ENCODE measurements at regions not wholly inside any gene's neighbourhood (a gene's known extent, or its start where the extent isn't known, plus 50 kb on each side); places are given as distances from the start of the nearest gene placed in this dataset.

- Histone ChIP-seq H3K36me3 (ENCODE audit: control insufficient read depth, insufficient read depth, low read length) (no peaks in the 10 kb centered on the region), H3K4me3 (ENCODE audit: low read depth, low read length) (no peak overlapping the region), H3K27me3 (replicated peaks; ENCODE audit: control insufficient read depth, insufficient read depth, low read length) (no peaks in the 10 kb centered on the region), H3K9me3 (no peaks in the 10 kb centered on the region), H3K4me1 (no peaks in the 10 kb centered on the region)
- H3K36me3 Mint-ChIP-seq (ENCODE audit: insufficient read depth, unreplicated experiment): no peaks in the 10 kb centered on the region
- peaks cover 4% of the 10 kb centered on the region for H3K27me3 Mint-ChIP-seq (ENCODE audit: insufficient read depth, unreplicated experiment)
- H3K4me3 Mint-ChIP-seq (ENCODE audit: unreplicated experiment): no peak overlapping the region
- CTCF ChIA-PET: no interaction called here
- no peak for DNase-seq
- no peak overlapping the region for H3K27ac Mint-ChIP-seq (ENCODE audit: unreplicated experiment)
- BruUV-seq (replicated peaks): no TSS peak
- intact Hi-C loops (cut with micrococcal nuclease; ENCODE audit: unreplicated experiment): no loop called here
- H3K9me3 Mint-ChIP-seq (ENCODE audit: unreplicated experiment): no peaks in the 10 kb centered on the region
- POLR2A ChIA-PET: no interaction called here
- no peak for TF ChIP-seq CTCF (IDR thresholded peaks at IDR 0.05; ENCODE audit: insufficient read depth in 1 of 2, low read depth in 1 of 2, low read length in 1 of 2, severe bottlenecking in 1 of 2, unreplicated experiment in 1 of 2)
- H3K4me1 Mint-ChIP-seq (ENCODE audit: low read depth, unreplicated experiment): no peaks in the 10 kb centered on the region
Measured at GRCh38 chr21:26281506-26281905, 110.9 kb upstream of the APP start.

GRCh38 chr21:26280775-26281174, 110.2 kb upstream of the APP start:
- BruUV-seq (replicated peaks): no TSS peak
- Mint-ChIP-seq H3K27ac (ENCODE audit: unreplicated experiment) (no peak overlapping the region), H3K9me3 (ENCODE audit: unreplicated experiment) (no peaks in the 10 kb centered on the region), H3K4me1 (ENCODE audit: low read depth, unreplicated experiment) (no peaks in the 10 kb centered on the region), H3K27me3 (ENCODE audit: insufficient read depth, unreplicated experiment) (peaks cover 4% of the 10 kb centered on the region), H3K36me3 (ENCODE audit: insufficient read depth, unreplicated experiment) (no peaks in the 10 kb centered on the region), H3K4me3 (ENCODE audit: unreplicated experiment) (no peak overlapping the region)
- Histone ChIP-seq H3K27me3 (replicated peaks; ENCODE audit: control insufficient read depth, insufficient read depth, low read length) (no peaks in the 10 kb centered on the region), H3K9me3 (no peaks in the 10 kb centered on the region), H3K4me1 (no peaks in the 10 kb centered on the region), H3K4me3 (ENCODE audit: low read depth, low read length) (no peak overlapping the region), H3K36me3 (ENCODE audit: control insufficient read depth, insufficient read depth, low read length) (no peaks in the 10 kb centered on the region)
- ChIA-PET CTCF (interaction anchor here (0.6 kb wide), 1 partner anchor 380 kb away, joined by 3 read pairs; no protein-coding TSS in a partner anchor), POLR2A (no interaction called here)
- no peak for TF ChIP-seq CTCF (IDR thresholded peaks at IDR 0.05; ENCODE audit: insufficient read depth in 1 of 2, low read depth in 1 of 2, low read length in 1 of 2, severe bottlenecking in 1 of 2, unreplicated experiment in 1 of 2)
- no peak for DNase-seq
- intact Hi-C loops (cut with micrococcal nuclease; ENCODE audit: unreplicated experiment): no loop called here

GRCh38 chr21:26280148-26280547, 109.6 kb upstream of the APP start:
- no peaks in the 10 kb centered on the region for H3K9me3 Mint-ChIP-seq (ENCODE audit: unreplicated experiment)
- Histone ChIP-seq H3K27me3 (replicated peaks; ENCODE audit: control insufficient read depth, insufficient read depth, low read length) (no peaks in the 10 kb centered on the region), H3K4me3 (ENCODE audit: low read depth, low read length) (no peak overlapping the region), H3K36me3 (ENCODE audit: control insufficient read depth, insufficient read depth, low read length) (no peaks in the 10 kb centered on the region), H3K9me3 (no peaks in the 10 kb centered on the region), H3K4me1 (no peaks in the 10 kb centered on the region)
- no peaks in the 10 kb centered on the region for H3K4me1 Mint-ChIP-seq (ENCODE audit: low read depth, unreplicated experiment)
- no peak for DNase-seq
- no peak for TF ChIP-seq CTCF (IDR thresholded peaks at IDR 0.05; ENCODE audit: insufficient read depth in 1 of 2, low read depth in 1 of 2, low read length in 1 of 2, severe bottlenecking in 1 of 2, unreplicated experiment in 1 of 2)
- H3K27ac Mint-ChIP-seq (ENCODE audit: unreplicated experiment): no peak overlapping the region
- ChIA-PET CTCF (no interaction called here), POLR2A (no interaction called here)
- no peaks in the 10 kb centered on the region for H3K36me3 Mint-ChIP-seq (ENCODE audit: insufficient read depth, unreplicated experiment)
- peaks cover 4% of the 10 kb centered on the region for H3K27me3 Mint-ChIP-seq (ENCODE audit: insufficient read depth, unreplicated experiment)
- H3K4me3 Mint-ChIP-seq (ENCODE audit: unreplicated experiment): no peak overlapping the region
- intact Hi-C loops (cut with micrococcal nuclease; ENCODE audit: unreplicated experiment): no loop called here
- BruUV-seq (replicated peaks): no TSS peak

All from Caco-2 (cell line).